ENCODE measurements at regions not wholly inside any gene's neighbourhood (a gene's known extent, or its start where the extent isn't known, plus 50 kb on each side); places are given as distances from the start of the nearest gene placed in this dataset.

DNA sequence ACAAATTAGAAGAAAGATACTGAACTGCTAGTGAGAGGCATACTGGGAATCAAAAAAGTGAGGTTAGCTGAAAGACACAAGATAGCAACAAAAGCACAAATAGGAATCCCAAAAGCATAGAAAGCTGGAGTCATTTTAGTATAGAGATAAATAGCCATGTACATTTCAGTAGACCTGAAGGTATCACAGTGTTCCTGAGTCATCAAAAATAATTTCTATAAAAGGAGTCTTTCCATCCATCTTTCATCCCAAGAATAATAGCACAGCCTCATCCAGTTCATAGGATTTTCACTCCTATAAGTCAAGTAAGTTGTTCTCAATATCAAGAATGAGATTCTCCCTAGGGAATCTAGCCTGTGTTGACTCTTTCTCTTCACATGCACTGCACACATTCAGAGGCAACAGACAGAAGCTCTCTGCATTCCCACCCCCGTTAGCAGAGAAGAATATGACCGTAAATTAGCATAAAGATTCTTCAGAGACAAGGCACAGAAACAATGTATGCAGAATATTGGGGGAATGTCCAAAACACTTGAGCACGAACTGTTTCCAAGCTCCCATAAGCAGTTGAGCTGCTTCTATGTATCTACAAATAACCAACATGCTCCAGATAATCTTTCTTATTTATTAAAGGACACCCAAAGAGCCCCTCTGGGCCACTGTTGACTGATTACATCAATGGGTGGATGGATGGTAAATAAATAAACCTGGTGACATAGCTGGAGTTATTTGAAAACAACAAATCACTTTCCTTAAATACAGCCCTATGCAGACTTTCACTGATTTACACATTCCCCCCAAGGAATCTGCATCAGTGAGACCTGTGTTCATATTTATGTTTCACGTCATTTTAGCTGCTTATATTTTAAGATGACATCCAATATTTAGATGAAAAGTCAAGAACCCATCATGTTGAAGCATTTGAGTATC lies 174.5 kb upstream of the PKDCC start:
- Mint-ChIP-seq H3K27me3 (ENCODE audit: low read depth) (no peaks in the 10 kb centered on the region), H3K27ac (ENCODE audit: unreplicated experiment) (peak overlapping the region; percentile 85), H3K4me3 (ENCODE audit: unreplicated experiment) (no peak overlapping the region)

DNA sequence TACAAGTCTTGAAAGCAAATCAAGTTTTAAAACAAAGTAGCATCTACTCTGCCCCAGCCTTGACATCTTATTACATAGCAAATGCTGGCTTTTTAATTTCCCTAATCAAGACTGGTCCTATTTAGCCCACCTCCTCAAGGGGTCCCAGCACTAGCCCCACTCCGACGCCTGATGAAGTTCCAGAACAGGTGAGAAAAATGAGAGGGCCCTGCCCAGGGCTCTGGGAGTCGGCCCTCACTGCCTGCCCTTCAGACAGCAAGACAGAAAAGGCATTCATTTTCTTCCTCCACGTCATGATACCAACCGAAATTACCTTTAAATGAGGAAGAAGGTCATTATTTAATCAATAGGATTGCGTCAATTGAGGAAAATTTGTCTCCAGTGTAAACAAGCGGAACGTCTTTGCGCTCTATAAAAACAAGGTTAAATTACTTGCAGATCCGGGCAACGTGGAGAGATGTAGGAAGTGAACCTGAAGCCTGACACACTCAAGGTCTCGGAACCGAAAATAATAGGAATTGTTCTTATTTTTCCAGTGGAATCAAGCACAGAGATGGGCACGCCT lies 170.6 kb upstream of the PKDCC start:
- Mint-ChIP-seq H3K9me3 (ENCODE audit: low read depth) (no peaks in the 10 kb centered on the region), H3K27me3 (ENCODE audit: low read depth) (no peaks in the 10 kb centered on the region), H3K36me3 (ENCODE audit: low read depth) (no peaks in the 10 kb centered on the region), H3K4me1 (ENCODE audit: low read depth) (peaks cover 24% of the 10 kb centered on the region), H3K4me3 (ENCODE audit: unreplicated experiment) (no peak overlapping the region), H3K27ac (ENCODE audit: unreplicated experiment) (no peak overlapping the region)
- TF ChIP-seq, protein P1, sequence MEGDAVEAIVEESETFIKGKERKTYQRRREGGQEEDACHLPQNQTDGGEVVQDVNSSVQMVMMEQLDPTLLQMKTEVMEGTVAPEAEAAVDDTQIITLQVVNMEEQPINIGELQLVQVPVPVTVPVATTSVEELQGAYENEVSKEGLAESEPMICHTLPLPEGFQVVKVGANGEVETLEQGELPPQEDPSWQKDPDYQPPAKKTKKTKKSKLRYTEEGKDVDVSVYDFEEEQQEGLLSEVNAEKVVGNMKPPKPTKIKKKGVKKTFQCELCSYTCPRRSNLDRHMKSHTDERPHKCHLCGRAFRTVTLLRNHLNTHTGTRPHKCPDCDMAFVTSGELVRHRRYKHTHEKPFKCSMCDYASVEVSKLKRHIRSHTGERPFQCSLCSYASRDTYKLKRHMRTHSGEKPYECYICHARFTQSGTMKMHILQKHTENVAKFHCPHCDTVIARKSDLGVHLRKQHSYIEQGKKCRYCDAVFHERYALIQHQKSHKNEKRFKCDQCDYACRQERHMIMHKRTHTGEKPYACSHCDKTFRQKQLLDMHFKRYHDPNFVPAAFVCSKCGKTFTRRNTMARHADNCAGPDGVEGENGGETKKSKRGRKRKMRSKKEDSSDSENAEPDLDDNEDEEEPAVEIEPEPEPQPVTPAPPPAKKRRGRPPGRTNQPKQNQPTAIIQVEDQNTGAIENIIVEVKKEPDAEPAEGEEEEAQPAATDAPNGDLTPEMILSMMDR (IDR thresholded peaks at IDR 0.05): no peak
- no peak for DNase-seq (ENCODE audit: low spot score)

More for the DNA sequence above, 174.5 kb upstream of the PKDCC start:
- H3K36me3 Mint-ChIP-seq (ENCODE audit: low read depth): no peaks in the 10 kb centered on the region
- no peak for DNase-seq (ENCODE audit: low spot score)
- peaks cover 45% of the 10 kb centered on the region for H3K4me1 Mint-ChIP-seq (ENCODE audit: low read depth)
- TF ChIP-seq, protein P1 (IDR thresholded peaks at IDR 0.05): no peak
- no peaks in the 10 kb centered on the region for H3K9me3 Mint-ChIP-seq (ENCODE audit: low read depth)

DNA sequence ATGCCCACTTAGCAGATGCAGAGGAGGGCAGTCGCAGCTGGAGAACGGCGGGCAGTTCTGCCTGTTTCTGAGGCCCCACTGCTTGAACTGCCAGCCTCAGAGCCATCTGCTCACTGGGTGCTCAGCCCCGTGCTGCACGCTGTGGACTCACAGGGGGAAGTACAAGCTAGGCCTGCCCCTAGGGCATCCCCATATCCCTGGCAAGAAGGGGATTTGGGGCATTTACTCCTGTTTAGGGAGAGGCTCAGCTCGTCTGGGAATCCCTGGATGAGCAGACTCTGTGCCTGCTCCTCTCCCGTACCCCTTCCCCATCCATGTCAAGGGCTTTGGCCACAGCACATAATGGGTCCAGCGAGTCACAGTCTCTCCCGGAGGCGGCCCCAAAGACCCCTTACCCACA lies 169.8 kb upstream of the PKDCC start:
- TF ChIP-seq, protein P1 (IDR thresholded peaks at IDR 0.05): no peak
- Mint-ChIP-seq H3K4me3 (ENCODE audit: unreplicated experiment) (no peak overlapping the region), H3K9me3 (ENCODE audit: low read depth) (no peaks in the 10 kb centered on the region), H3K4me1 (ENCODE audit: low read depth) (peaks cover 16% of the 10 kb centered on the region), H3K27me3 (ENCODE audit: low read depth) (no peaks in the 10 kb centered on the region), H3K36me3 (ENCODE audit: low read depth) (no peaks in the 10 kb centered on the region), H3K27ac (ENCODE audit: unreplicated experiment) (no peak overlapping the region)
- DNase-seq (ENCODE audit: low spot score): no peak

DNA sequence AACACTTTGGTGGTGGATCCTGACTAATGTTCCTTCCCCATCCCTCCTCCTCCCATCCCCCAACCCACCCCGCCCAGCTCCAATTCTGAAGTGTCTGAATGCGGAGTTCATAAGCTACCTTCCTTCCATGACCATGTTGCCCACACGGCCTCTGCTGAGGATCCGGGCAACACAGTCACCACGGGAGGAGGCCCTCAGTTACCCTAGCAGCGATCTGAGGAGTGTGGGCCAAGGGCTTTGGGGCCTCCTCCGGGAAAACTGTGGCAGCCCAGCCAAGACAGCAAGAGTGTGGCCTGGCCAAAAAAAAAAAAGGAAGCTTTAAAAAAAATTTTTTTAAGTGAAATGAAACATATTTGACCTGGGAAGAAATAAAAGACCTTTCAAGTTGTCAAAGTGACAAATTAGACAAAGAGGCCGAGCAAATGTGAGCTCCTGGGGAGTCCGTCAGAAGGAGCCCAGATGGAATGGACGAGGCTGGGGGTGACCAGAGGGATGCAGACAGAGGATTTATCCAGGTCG lies 169.0 kb upstream of the PKDCC start:
- DNase-seq (ENCODE audit: low spot score): no peak
- H3K4me3 Mint-ChIP-seq (ENCODE audit: unreplicated experiment): no peak overlapping the region
- H3K27me3 Mint-ChIP-seq (ENCODE audit: low read depth): no peaks in the 10 kb centered on the region
- H3K9me3 Mint-ChIP-seq (ENCODE audit: low read depth): no peaks in the 10 kb centered on the region
- H3K36me3 Mint-ChIP-seq (ENCODE audit: low read depth): no peaks in the 10 kb centered on the region
- peaks cover 10% of the 10 kb centered on the region for H3K4me1 Mint-ChIP-seq (ENCODE audit: low read depth)
- H3K27ac Mint-ChIP-seq (ENCODE audit: unreplicated experiment): no peak overlapping the region
- TF ChIP-seq, protein P1 (IDR thresholded peaks at IDR 0.05): no peak

DNA sequence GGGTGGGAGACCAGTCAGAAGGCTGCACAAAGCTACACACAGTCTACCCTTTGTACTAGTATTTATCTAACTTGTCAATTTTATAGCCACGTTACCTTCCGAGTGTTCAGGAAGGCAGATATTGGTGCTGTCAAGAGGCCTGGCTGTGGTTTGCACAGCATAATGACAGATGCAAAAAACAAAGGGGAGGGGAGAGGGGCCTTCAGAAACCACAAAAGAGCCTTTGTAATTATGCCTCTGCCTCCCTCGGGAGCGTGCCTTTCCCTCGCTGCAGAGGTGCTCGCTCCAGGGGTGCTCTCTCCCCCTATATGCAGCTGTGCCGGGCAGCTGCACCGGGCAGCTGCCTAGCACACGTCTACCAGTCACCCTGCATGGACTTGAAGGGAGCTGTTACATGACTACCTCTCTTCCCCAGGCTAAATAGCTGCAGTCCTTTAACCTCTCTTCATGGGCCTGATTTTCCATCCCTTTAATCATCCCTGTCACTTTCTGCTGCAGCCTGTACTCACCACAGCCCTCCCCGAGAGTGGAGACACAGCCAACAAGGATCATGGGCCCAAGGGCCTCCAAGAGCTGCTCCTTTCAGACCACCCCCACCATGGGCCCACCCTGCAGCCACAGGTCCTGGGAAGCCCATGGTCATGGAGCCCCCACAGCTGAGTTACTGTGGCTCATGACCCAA lies 168.4 kb upstream of the PKDCC start:
- H3K36me3 Mint-ChIP-seq (ENCODE audit: low read depth): no peaks in the 10 kb centered on the region
- peaks cover 7% of the 10 kb centered on the region for H3K4me1 Mint-ChIP-seq (ENCODE audit: low read depth)
- no peak overlapping the region for H3K4me3 Mint-ChIP-seq (ENCODE audit: unreplicated experiment)
- no peaks in the 10 kb centered on the region for H3K9me3 Mint-ChIP-seq (ENCODE audit: low read depth)
- no peak for DNase-seq (ENCODE audit: low spot score)
- no peak overlapping the region for H3K27ac Mint-ChIP-seq (ENCODE audit: unreplicated experiment)
- TF ChIP-seq, protein P1 (IDR thresholded peaks at IDR 0.05): no peak
- H3K27me3 Mint-ChIP-seq (ENCODE audit: low read depth): no peaks in the 10 kb centered on the region

Measured in chondrocyte (in vitro differentiated cells).